ENCODE measurements at regions not wholly inside any gene's neighbourhood (a gene's known extent, or its start where the extent isn't known, plus 50 kb on each side); places are given as distances from the start of the nearest gene placed in this dataset.

GRCh38 chr10:106181501-106181900 is 983.0 kb downstream of the SORCS1 start:
- Histone ChIP-seq H3K4me1 (ENCODE audit: insufficient read depth, low read length) (no peaks in the 10 kb centered on the region), H3K27me3 (ENCODE audit: insufficient read depth, low read length) (no peaks in the 10 kb centered on the region), H3K4me3 (ENCODE audit: low read length) (no peak overlapping the region), H2AFZ (ENCODE audit: low read depth, low read length) (no peak overlapping the region), H3K36me3 (ENCODE audit: insufficient read depth, low read length) (no peaks in the 10 kb centered on the region), H3K9me3 (ENCODE audit: low read length) (no peaks in the 10 kb centered on the region)

GRCh38 chr10:106179430-106179829 is 985.1 kb downstream of the SORCS1 start:
- H3K4me3 ChIP-seq (ENCODE audit: low read length): no peak overlapping the region
- H2AFZ ChIP-seq (ENCODE audit: low read depth, low read length): no peak overlapping the region
- H3K9me3 ChIP-seq (ENCODE audit: low read length): no peaks in the 10 kb centered on the region
- no peaks in the 10 kb centered on the region for H3K36me3 ChIP-seq (ENCODE audit: insufficient read depth, low read length)
- no peaks in the 10 kb centered on the region for H3K4me1 ChIP-seq (ENCODE audit: insufficient read depth, low read length)
- no peaks in the 10 kb centered on the region for H3K27me3 ChIP-seq (ENCODE audit: insufficient read depth, low read length)

GRCh38 chr10:106175760-106176377 is 988.6 kb downstream of the SORCS1 start:
- H3K4me3 ChIP-seq (ENCODE audit: low read length): no peak overlapping the region
- H3K9me3 ChIP-seq (ENCODE audit: low read length): no peaks in the 10 kb centered on the region
- no peaks in the 10 kb centered on the region for H3K36me3 ChIP-seq (ENCODE audit: insufficient read depth, low read length)
- no peaks in the 10 kb centered on the region for H3K27me3 ChIP-seq (ENCODE audit: insufficient read depth, low read length)
- no peaks in the 10 kb centered on the region for H3K4me1 ChIP-seq (ENCODE audit: insufficient read depth, low read length)
- H2AFZ ChIP-seq (ENCODE audit: low read depth, low read length): no peak overlapping the region

GRCh38 chr10:106173838-106174237 is 990.7 kb downstream of the SORCS1 start:
- no peaks in the 10 kb centered on the region for H3K36me3 ChIP-seq (ENCODE audit: insufficient read depth, low read length)
- H2AFZ ChIP-seq (ENCODE audit: low read depth, low read length): no peak overlapping the region
- no peaks in the 10 kb centered on the region for H3K4me1 ChIP-seq (ENCODE audit: insufficient read depth, low read length)
- H3K27me3 ChIP-seq (ENCODE audit: insufficient read depth, low read length): no peaks in the 10 kb centered on the region
- H3K9me3 ChIP-seq (ENCODE audit: low read length): no peaks in the 10 kb centered on the region
- H3K4me3 ChIP-seq (ENCODE audit: low read length): no peak overlapping the region

- H3K36me3 ChIP-seq (ENCODE audit: insufficient read depth, low read length): no peaks in the 10 kb centered on the region
- H3K9me3 ChIP-seq (ENCODE audit: low read length): no peaks in the 10 kb centered on the region
- H2AFZ ChIP-seq (ENCODE audit: low read depth, low read length): no peak overlapping the region
- no peaks in the 10 kb centered on the region for H3K27me3 ChIP-seq (ENCODE audit: insufficient read depth, low read length)
- H3K4me3 ChIP-seq (ENCODE audit: low read length): no peak overlapping the region
- H3K4me1 ChIP-seq (ENCODE audit: insufficient read depth, low read length): no peaks in the 10 kb centered on the region
These were observed 995.3 kb downstream of the SORCS1 start for GRCh38 chr10:106169241-106169640.

- no peaks in the 10 kb centered on the region for H3K9me3 ChIP-seq (ENCODE audit: low read length)
- H3K36me3 ChIP-seq (ENCODE audit: insufficient read depth, low read length): no peaks in the 10 kb centered on the region
- no peaks in the 10 kb centered on the region for H3K4me1 ChIP-seq (ENCODE audit: insufficient read depth, low read length)
- H3K27me3 ChIP-seq (ENCODE audit: insufficient read depth, low read length): no peaks in the 10 kb centered on the region
- no peak overlapping the region for H2AFZ ChIP-seq (ENCODE audit: low read depth, low read length)
- H3K4me3 ChIP-seq (ENCODE audit: low read length): no peak overlapping the region
These were observed 996.6 kb downstream of the SORCS1 start for GRCh38 chr10:106167946-106168345.

- no peak overlapping the region for H3K4me3 ChIP-seq (ENCODE audit: low read length)
- H3K4me1 ChIP-seq (ENCODE audit: insufficient read depth, low read length): no peaks in the 10 kb centered on the region
- H3K9me3 ChIP-seq (ENCODE audit: low read length): no peaks in the 10 kb centered on the region
- H3K27me3 ChIP-seq (ENCODE audit: insufficient read depth, low read length): no peaks in the 10 kb centered on the region
- no peaks in the 10 kb centered on the region for H3K36me3 ChIP-seq (ENCODE audit: insufficient read depth, low read length)
- no peak overlapping the region for H2AFZ ChIP-seq (ENCODE audit: low read depth, low read length)
These were observed 1006.3 kb downstream of the SORCS1 start for GRCh38 chr10:106158241-106158640.

- H3K27me3 ChIP-seq (ENCODE audit: insufficient read depth, low read length): no peaks in the 10 kb centered on the region
- H3K4me3 ChIP-seq (ENCODE audit: low read length): no peak overlapping the region
- H3K36me3 ChIP-seq (ENCODE audit: insufficient read depth, low read length): no peaks in the 10 kb centered on the region
- peak overlapping the region; percentile 32 for H2AFZ ChIP-seq (ENCODE audit: low read depth, low read length)
- no peaks in the 10 kb centered on the region for H3K9me3 ChIP-seq (ENCODE audit: low read length)
- H3K4me1 ChIP-seq (ENCODE audit: insufficient read depth, low read length): peaks cover 31% of the 10 kb centered on the region
These were observed 1017.5 kb downstream of the SORCS1 start for GRCh38 chr10:106147021-106147420.

GRCh38 chr10:106139915-106140314 is 1024.6 kb downstream of the SORCS1 start:
- no peak overlapping the region for H2AFZ ChIP-seq (ENCODE audit: low read depth, low read length)
- no peaks in the 10 kb centered on the region for H3K36me3 ChIP-seq (ENCODE audit: insufficient read depth, low read length)
- peaks cover 7% of the 10 kb centered on the region for H3K4me1 ChIP-seq (ENCODE audit: insufficient read depth, low read length)
- no peaks in the 10 kb centered on the region for H3K9me3 ChIP-seq (ENCODE audit: low read length)
- no peak overlapping the region for H3K4me3 ChIP-seq (ENCODE audit: low read length)
- H3K27me3 ChIP-seq (ENCODE audit: insufficient read depth, low read length): no peaks in the 10 kb centered on the region

- H3K4me1 ChIP-seq (ENCODE audit: insufficient read depth, low read length): peaks cover 7% of the 10 kb centered on the region
- H3K4me3 ChIP-seq (ENCODE audit: low read length): no peak overlapping the region
- H3K27me3 ChIP-seq (ENCODE audit: insufficient read depth, low read length): no peaks in the 10 kb centered on the region
- no peaks in the 10 kb centered on the region for H3K9me3 ChIP-seq (ENCODE audit: low read length)
- H3K36me3 ChIP-seq (ENCODE audit: insufficient read depth, low read length): no peaks in the 10 kb centered on the region
- no peak overlapping the region for H2AFZ ChIP-seq (ENCODE audit: low read depth, low read length)
These were observed 1028.3 kb downstream of the SORCS1 start for GRCh38 chr10:106136175-106136574.

GRCh38 chr10:106134326-106135000 is 1030.0 kb downstream of the SORCS1 start:
- Histone ChIP-seq H3K4me3 (ENCODE audit: low read length) (no peak overlapping the region), H3K27me3 (ENCODE audit: insufficient read depth, low read length) (no peaks in the 10 kb centered on the region), H3K9me3 (ENCODE audit: low read length) (no peaks in the 10 kb centered on the region), H2AFZ (ENCODE audit: low read depth, low read length) (no peak overlapping the region), H3K4me1 (ENCODE audit: insufficient read depth, low read length) (peaks cover under 1% of the 10 kb centered on the region), H3K36me3 (ENCODE audit: insufficient read depth, low read length) (no peaks in the 10 kb centered on the region)

GRCh38 chr10:106133451-106133850 is 1031.1 kb downstream of the SORCS1 start:
- Histone ChIP-seq H3K36me3 (ENCODE audit: insufficient read depth, low read length) (no peaks in the 10 kb centered on the region), H3K27me3 (ENCODE audit: insufficient read depth, low read length) (no peaks in the 10 kb centered on the region), H3K9me3 (ENCODE audit: low read length) (no peaks in the 10 kb centered on the region), H3K4me1 (ENCODE audit: insufficient read depth, low read length) (no peaks in the 10 kb centered on the region), H3K4me3 (ENCODE audit: low read length) (no peak overlapping the region), H2AFZ (ENCODE audit: low read depth, low read length) (no peak overlapping the region)

- no peaks in the 10 kb centered on the region for H3K4me1 ChIP-seq (ENCODE audit: insufficient read depth, low read length)
- no peak overlapping the region for H3K4me3 ChIP-seq (ENCODE audit: low read length)
- no peaks in the 10 kb centered on the region for H3K36me3 ChIP-seq (ENCODE audit: insufficient read depth, low read length)
- H2AFZ ChIP-seq (ENCODE audit: low read depth, low read length): no peak overlapping the region
- no peaks in the 10 kb centered on the region for H3K27me3 ChIP-seq (ENCODE audit: insufficient read depth, low read length)
- H3K9me3 ChIP-seq (ENCODE audit: low read length): no peaks in the 10 kb centered on the region
These were observed 1031.5 kb downstream of the SORCS1 start for GRCh38 chr10:106132956-106133355.

Measured in neuron (in vitro differentiated cells).